ENCODE measurements at regions not wholly inside any gene's neighbourhood (a gene's known extent, or its start where the extent isn't known, plus 50 kb on each side); places are given as distances from the start of the nearest gene placed in this dataset.

- H3K27me3 ChIP-seq (ENCODE audit: control insufficient read depth in 1 of 2, insufficient read depth in 2 of 2, low read length in 2 of 2) = no peaks in the 10 kb centered on the region
- H3K4me1 ChIP-seq (ENCODE audit: insufficient read depth, low read length) = no peaks in the 10 kb centered on the region
- no peak overlapping the region for H3K4me3 ChIP-seq (ENCODE audit: low read depth in 1 of 2, low read length in 2 of 2)
- H3K9ac ChIP-seq (ENCODE audit: low read length) = no peak overlapping the region
- H3K27ac ChIP-seq (ENCODE audit: low read depth, low read length) = no peak overlapping the region
- H3K36me3 ChIP-seq (ENCODE audit: insufficient read depth, low read length) = no peaks in the 10 kb centered on the region
- peaks cover 3% of the 10 kb centered on the region for H3K9me3 ChIP-seq (ENCODE audit: low read length)
Observed at GRCh38 chr2:234731236-234731635, 220.6 kb upstream of the SH3BP4 start.

- H3K27ac ChIP-seq (ENCODE audit: low read depth, low read length) = no peak overlapping the region
- no peaks in the 10 kb centered on the region for H3K4me1 ChIP-seq (ENCODE audit: insufficient read depth, low read length)
- no peak overlapping the region for H3K9ac ChIP-seq (ENCODE audit: low read length)
- H3K4me3 ChIP-seq (ENCODE audit: low read depth in 1 of 2, low read length in 2 of 2) = no peak overlapping the region
- peaks cover under 1% of the 10 kb centered on the region for H3K9me3 ChIP-seq (ENCODE audit: low read length)
- no peaks in the 10 kb centered on the region for H3K36me3 ChIP-seq (ENCODE audit: insufficient read depth, low read length)
- no peaks in the 10 kb centered on the region for H3K27me3 ChIP-seq (ENCODE audit: control insufficient read depth in 1 of 2, insufficient read depth in 2 of 2, low read length in 2 of 2)
Observed at GRCh38 chr2:234730066-234730640, 221.7 kb upstream of the SH3BP4 start.

- no peak overlapping the region for H3K27ac ChIP-seq (ENCODE audit: low read depth, low read length)
- H3K4me1 ChIP-seq (ENCODE audit: insufficient read depth, low read length) = no peaks in the 10 kb centered on the region
- H3K27me3 ChIP-seq (ENCODE audit: control insufficient read depth in 1 of 2, insufficient read depth in 2 of 2, low read length in 2 of 2) = no peaks in the 10 kb centered on the region
- no peaks in the 10 kb centered on the region for H3K36me3 ChIP-seq (ENCODE audit: insufficient read depth, low read length)
- no peak overlapping the region for H3K4me3 ChIP-seq (ENCODE audit: low read depth in 1 of 2, low read length in 2 of 2)
- H3K9me3 ChIP-seq (ENCODE audit: low read length) = no peaks in the 10 kb centered on the region
- no peak overlapping the region for H3K9ac ChIP-seq (ENCODE audit: low read length)
Observed at GRCh38 chr2:234725528-234726264, 226.1 kb upstream of the SH3BP4 start.

GRCh38 chr2:234724850-234725249 is 227.0 kb upstream of the SH3BP4 start:
- H3K9ac ChIP-seq (ENCODE audit: low read length) = no peak overlapping the region
- no peak overlapping the region for H3K27ac ChIP-seq (ENCODE audit: low read depth, low read length)
- no peaks in the 10 kb centered on the region for H3K36me3 ChIP-seq (ENCODE audit: insufficient read depth, low read length)
- no peaks in the 10 kb centered on the region for H3K27me3 ChIP-seq (ENCODE audit: control insufficient read depth in 1 of 2, insufficient read depth in 2 of 2, low read length in 2 of 2)
- H3K9me3 ChIP-seq (ENCODE audit: low read length) = no peaks in the 10 kb centered on the region
- no peak overlapping the region for H3K4me3 ChIP-seq (ENCODE audit: low read depth in 1 of 2, low read length in 2 of 2)
- no peaks in the 10 kb centered on the region for H3K4me1 ChIP-seq (ENCODE audit: insufficient read depth, low read length)

- Histone ChIP-seq H3K9me3 (ENCODE audit: low read length) (no peaks in the 10 kb centered on the region), H3K36me3 (ENCODE audit: insufficient read depth, low read length) (no peaks in the 10 kb centered on the region), H3K4me3 (ENCODE audit: low read depth in 1 of 2, low read length in 2 of 2) (no peak overlapping the region), H3K4me1 (ENCODE audit: insufficient read depth, low read length) (no peaks in the 10 kb centered on the region), H3K27ac (ENCODE audit: low read depth, low read length) (no peak overlapping the region), H3K27me3 (ENCODE audit: control insufficient read depth in 1 of 2, insufficient read depth in 2 of 2, low read length in 2 of 2) (no peaks in the 10 kb centered on the region), H3K9ac (ENCODE audit: low read length) (no peak overlapping the region)
Observed at GRCh38 chr2:234723400-234723799, 226.5 kb upstream of the ARL4C start.

- Histone ChIP-seq H3K4me3 (ENCODE audit: low read depth in 1 of 2, low read length in 2 of 2) (no peak overlapping the region), H3K9me3 (ENCODE audit: low read length) (no peaks in the 10 kb centered on the region), H3K9ac (ENCODE audit: low read length) (no peak overlapping the region), H3K27me3 (ENCODE audit: control insufficient read depth in 1 of 2, insufficient read depth in 2 of 2, low read length in 2 of 2) (no peaks in the 10 kb centered on the region), H3K36me3 (ENCODE audit: insufficient read depth, low read length) (no peaks in the 10 kb centered on the region), H3K4me1 (ENCODE audit: insufficient read depth, low read length) (no peaks in the 10 kb centered on the region), H3K27ac (ENCODE audit: low read depth, low read length) (no peak overlapping the region)
Observed at GRCh38 chr2:234722176-234722575, 225.3 kb upstream of the ARL4C start.

- Histone ChIP-seq H3K9me3 (ENCODE audit: low read length) (no peaks in the 10 kb centered on the region), H3K36me3 (ENCODE audit: insufficient read depth, low read length) (no peaks in the 10 kb centered on the region), H3K4me1 (ENCODE audit: insufficient read depth, low read length) (no peaks in the 10 kb centered on the region), H3K4me3 (ENCODE audit: low read depth in 1 of 2, low read length in 2 of 2) (no peak overlapping the region), H3K27ac (ENCODE audit: low read depth, low read length) (no peak overlapping the region), H3K27me3 (ENCODE audit: control insufficient read depth in 1 of 2, insufficient read depth in 2 of 2, low read length in 2 of 2) (no peaks in the 10 kb centered on the region), H3K9ac (ENCODE audit: low read length) (no peak overlapping the region)
Observed at GRCh38 chr2:234719116-234719716, 222.3 kb upstream of the ARL4C start.

- no peak overlapping the region for H3K4me3 ChIP-seq (ENCODE audit: low read depth in 1 of 2, low read length in 2 of 2)
- H3K4me1 ChIP-seq (ENCODE audit: insufficient read depth, low read length) = no peaks in the 10 kb centered on the region
- no peak overlapping the region for H3K9ac ChIP-seq (ENCODE audit: low read length)
- H3K27me3 ChIP-seq (ENCODE audit: control insufficient read depth in 1 of 2, insufficient read depth in 2 of 2, low read length in 2 of 2) = no peaks in the 10 kb centered on the region
- H3K27ac ChIP-seq (ENCODE audit: low read depth, low read length) = no peak overlapping the region
- no peaks in the 10 kb centered on the region for H3K36me3 ChIP-seq (ENCODE audit: insufficient read depth, low read length)
- no peaks in the 10 kb centered on the region for H3K9me3 ChIP-seq (ENCODE audit: low read length)
Observed at GRCh38 chr2:234716271-234716670, 219.4 kb upstream of the ARL4C start.

GRCh38 chr2:234715671-234716250 is 218.9 kb upstream of the ARL4C start:
- Histone ChIP-seq H3K27ac (ENCODE audit: low read depth, low read length) (no peak overlapping the region), H3K27me3 (ENCODE audit: control insufficient read depth in 1 of 2, insufficient read depth in 2 of 2, low read length in 2 of 2) (no peaks in the 10 kb centered on the region), H3K9me3 (ENCODE audit: low read length) (no peaks in the 10 kb centered on the region), H3K9ac (ENCODE audit: low read length) (no peak overlapping the region), H3K4me1 (ENCODE audit: insufficient read depth, low read length) (no peaks in the 10 kb centered on the region), H3K36me3 (ENCODE audit: insufficient read depth, low read length) (no peaks in the 10 kb centered on the region), H3K4me3 (ENCODE audit: low read depth in 1 of 2, low read length in 2 of 2) (no peak overlapping the region)

GRCh38 chr2:234714711-234715110 is 217.8 kb upstream of the ARL4C start:
- Histone ChIP-seq H3K27ac (ENCODE audit: low read depth, low read length) (no peak overlapping the region), H3K36me3 (ENCODE audit: insufficient read depth, low read length) (no peaks in the 10 kb centered on the region)

GRCh38 chr2:234712421-234712935 is 215.6 kb upstream of the ARL4C start:
- H3K4me1 ChIP-seq (ENCODE audit: insufficient read depth, low read length) = no peaks in the 10 kb centered on the region
- no peak overlapping the region for H3K4me3 ChIP-seq (ENCODE audit: low read depth in 1 of 2, low read length in 2 of 2)
- no peaks in the 10 kb centered on the region for H3K27me3 ChIP-seq (ENCODE audit: control insufficient read depth in 1 of 2, insufficient read depth in 2 of 2, low read length in 2 of 2)
- H3K36me3 ChIP-seq (ENCODE audit: insufficient read depth, low read length) = no peaks in the 10 kb centered on the region
- no peak overlapping the region for H3K27ac ChIP-seq (ENCODE audit: low read depth, low read length)
- no peaks in the 10 kb centered on the region for H3K9me3 ChIP-seq (ENCODE audit: low read length)
- no peak overlapping the region for H3K9ac ChIP-seq (ENCODE audit: low read length)

More at GRCh38 chr2:234714711-234715110, 217.8 kb upstream of the ARL4C start:
- Histone ChIP-seq H3K9ac (ENCODE audit: low read length) (no peak overlapping the region), H3K4me3 (ENCODE audit: low read depth in 1 of 2, low read length in 2 of 2) (no peak overlapping the region), H3K9me3 (ENCODE audit: low read length) (no peaks in the 10 kb centered on the region), H3K4me1 (ENCODE audit: insufficient read depth, low read length) (no peaks in the 10 kb centered on the region), H3K27me3 (ENCODE audit: control insufficient read depth in 1 of 2, insufficient read depth in 2 of 2, low read length in 2 of 2) (no peaks in the 10 kb centered on the region)
